GDM1 (cell line): ENCODE measurements at regions not wholly inside any gene's neighbourhood (a gene's known extent, or its start where the extent isn't known, plus 50 kb on each side); places are given as distances from the start of the nearest gene placed in this dataset.

ENCODE experiments used
- DNase-seq: peaks from one replicate; lab custom pipeline; 2025; lab: John Stamatoyannopoulos, UW

GRCh38 chr5:171684169-171684568 is 101.4 kb upstream of the SMIM23 start:
- DNase-seq, result no peak

- DNase-seq, result no peak
These were observed 96.7 kb upstream of the SMIM23 start for GRCh38 chr5:171688696-171689495.

- no peak for DNase-seq
These were observed 95.7 kb upstream of the SMIM23 start for GRCh38 chr5:171689853-171690417.

GRCh38 chr5:171692107-171692506 is 93.5 kb upstream of the SMIM23 start:
- DNase-seq, result no peak

GRCh38 chr5:171692936-171693335 is 92.7 kb upstream of the SMIM23 start:
- DNase-seq, result no peak

GRCh38 chr5:171693412-171693811 is 92.2 kb upstream of the SMIM23 start:
- no peak for DNase-seq

- no peak for DNase-seq
These were observed 89.8 kb upstream of the SMIM23 start for GRCh38 chr5:171695804-171696203.

- DNase-seq, result no peak
These were observed 88.2 kb upstream of the SMIM23 start for GRCh38 chr5:171697221-171698102.

- DNase-seq, result no peak
These were observed 85.2 kb upstream of the SMIM23 start for GRCh38 chr5:171700318-171700912.

- DNase-seq, result no peak
These were observed 84.5 kb upstream of the SMIM23 start for GRCh38 chr5:171701100-171701541.

- DNase-seq, result no peak
These were observed 83.4 kb upstream of the SMIM23 start for GRCh38 chr5:171702135-171702770.

- DNase-seq, result no peak
These were observed 82.5 kb upstream of the SMIM23 start for GRCh38 chr5:171703146-171703545.

GRCh38 chr5:171705036-171705435 is 80.6 kb upstream of the SMIM23 start:
- no peak for DNase-seq

- DNase-seq, result no peak
These were observed 79.7 kb upstream of the SMIM23 start for GRCh38 chr5:171705830-171706468.

- DNase-seq, result no peak
These were observed 78.7 kb upstream of the SMIM23 start for GRCh38 chr5:171706736-171707441.

GRCh38 chr5:171707442-171707792 is 78.2 kb upstream of the SMIM23 start:
- no peak for DNase-seq

- DNase-seq, result no peak
These were observed 75.7 kb upstream of the SMIM23 start for GRCh38 chr5:171709930-171710329.

- DNase-seq, result no peak
These were observed 75.1 kb upstream of the SMIM23 start for GRCh38 chr5:171710451-171711024.

- DNase-seq, result no peak
These were observed 74.0 kb upstream of the SMIM23 start for GRCh38 chr5:171711571-171711970.

GRCh38 chr5:171712616-171713015 is 73.0 kb upstream of the SMIM23 start:
- no peak for DNase-seq
